ENCODE measurements at regions not wholly inside any gene's neighbourhood (a gene's known extent, or its start where the extent isn't known, plus 50 kb on each side); places are given as distances from the start of the nearest gene placed in this dataset.

DNA sequence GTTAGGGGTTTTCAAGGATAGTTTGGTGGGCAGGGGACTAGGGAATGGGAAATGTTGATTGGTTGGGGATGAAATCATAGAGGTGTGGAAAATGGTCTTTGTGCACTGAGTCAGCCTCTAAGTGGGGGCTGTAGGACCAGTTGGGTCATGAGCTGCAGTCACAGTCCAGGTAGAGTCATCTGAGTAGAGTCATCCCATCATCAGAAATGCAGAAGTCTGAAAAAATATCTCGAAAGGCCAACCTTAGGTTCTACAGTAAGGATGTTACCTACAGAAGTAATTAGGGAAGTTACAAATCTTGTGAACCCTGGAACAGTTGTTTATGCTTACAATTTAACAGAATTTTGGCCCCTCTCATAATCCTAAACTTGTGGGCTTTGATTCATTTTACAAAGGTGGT, 63.4 kb upstream of the AP1S2 start:
- no peak for TF ChIP-seq POLR2AphosphoS5 (IDR thresholded peaks at IDR 0.05; ENCODE audit: borderline replicate concordance, low read depth, low read length)
- no peak for TF ChIP-seq EZH2 (IDR thresholded peaks at IDR 0.05)

All from SK-N-MC (cell line).